ENCODE measurements at regions not wholly inside any gene's neighbourhood (a gene's known extent, or its start where the extent isn't known, plus 50 kb on each side); places are given as distances from the start of the nearest gene placed in this dataset.

DNA sequence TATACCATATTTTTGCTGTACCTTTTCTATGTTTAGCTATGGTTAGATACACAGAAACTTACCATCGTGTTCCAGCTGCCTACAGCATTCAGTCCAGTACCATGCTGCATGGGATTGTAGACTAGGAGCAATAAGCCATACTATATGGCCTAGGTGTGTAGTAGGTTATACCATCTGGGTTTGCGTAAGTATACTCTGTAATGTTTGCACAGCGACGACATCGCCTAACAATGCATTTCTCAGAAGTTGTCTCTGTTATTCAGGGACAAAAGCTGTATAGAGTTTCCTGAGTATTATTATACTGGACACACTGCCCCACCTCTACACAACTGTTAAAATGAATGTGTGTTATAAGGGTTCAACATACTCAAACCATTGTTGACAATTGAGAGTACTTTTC is 93.8 kb upstream of the MKI67 start:
- CTCF ChIA-PET = interaction anchor here (0.6 kb wide), 1 partner anchor 8 kb away, joined by 3 read pairs; no protein-coding TSS in a partner anchor
- Histone ChIP-seq H3K9me3 (ENCODE audit: control insufficient read depth, insufficient read depth, low read length) (peaks cover 23% of the 10 kb centered on the region), H3K4me3 (ENCODE audit: low read depth, low read length) (no peak overlapping the region), H3K27me3 (ENCODE audit: control insufficient read depth, insufficient read depth, low read length) (no peaks in the 10 kb centered on the region), H3K27ac (ENCODE audit: low read depth, low read length) (no peak overlapping the region)
- TF ChIP-seq, protein P1, sequence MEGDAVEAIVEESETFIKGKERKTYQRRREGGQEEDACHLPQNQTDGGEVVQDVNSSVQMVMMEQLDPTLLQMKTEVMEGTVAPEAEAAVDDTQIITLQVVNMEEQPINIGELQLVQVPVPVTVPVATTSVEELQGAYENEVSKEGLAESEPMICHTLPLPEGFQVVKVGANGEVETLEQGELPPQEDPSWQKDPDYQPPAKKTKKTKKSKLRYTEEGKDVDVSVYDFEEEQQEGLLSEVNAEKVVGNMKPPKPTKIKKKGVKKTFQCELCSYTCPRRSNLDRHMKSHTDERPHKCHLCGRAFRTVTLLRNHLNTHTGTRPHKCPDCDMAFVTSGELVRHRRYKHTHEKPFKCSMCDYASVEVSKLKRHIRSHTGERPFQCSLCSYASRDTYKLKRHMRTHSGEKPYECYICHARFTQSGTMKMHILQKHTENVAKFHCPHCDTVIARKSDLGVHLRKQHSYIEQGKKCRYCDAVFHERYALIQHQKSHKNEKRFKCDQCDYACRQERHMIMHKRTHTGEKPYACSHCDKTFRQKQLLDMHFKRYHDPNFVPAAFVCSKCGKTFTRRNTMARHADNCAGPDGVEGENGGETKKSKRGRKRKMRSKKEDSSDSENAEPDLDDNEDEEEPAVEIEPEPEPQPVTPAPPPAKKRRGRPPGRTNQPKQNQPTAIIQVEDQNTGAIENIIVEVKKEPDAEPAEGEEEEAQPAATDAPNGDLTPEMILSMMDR (IDR thresholded peaks at IDR 0.05; ENCODE audit: low read depth, low read length) = no peak
- POLR2A ChIA-PET = no interaction called here
- no peak for DNase-seq (ENCODE audit: low read depth, low spot score)

DNA sequence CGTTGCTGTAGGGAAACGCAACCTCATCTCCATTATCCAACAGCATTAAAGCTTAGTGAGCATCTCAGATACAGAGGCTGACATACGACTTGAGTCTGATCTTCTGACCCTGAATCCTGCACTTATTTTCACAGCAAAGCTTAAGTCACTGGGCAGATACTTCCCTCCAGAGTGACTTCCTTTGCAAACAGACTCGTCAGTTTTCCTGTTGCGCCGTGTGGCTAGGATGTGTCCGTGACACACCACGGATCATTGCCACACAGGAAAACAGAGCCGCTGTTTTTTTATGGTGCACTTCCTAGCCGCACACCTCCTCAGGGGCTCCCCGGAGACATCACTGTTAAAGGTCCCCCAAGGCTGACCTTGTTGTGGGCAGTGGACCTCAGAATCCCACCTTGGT is 94.9 kb upstream of the MKI67 start:
- CTCF ChIA-PET = no interaction called here
- peaks cover 18% of the 10 kb centered on the region for H3K9me3 ChIP-seq (ENCODE audit: control insufficient read depth, insufficient read depth, low read length)
- H3K27ac ChIP-seq (ENCODE audit: low read depth, low read length) = no peak overlapping the region
- no peak overlapping the region for H3K4me3 ChIP-seq (ENCODE audit: low read depth, low read length)
- no peaks in the 10 kb centered on the region for H3K27me3 ChIP-seq (ENCODE audit: control insufficient read depth, insufficient read depth, low read length)
- POLR2A ChIA-PET = no interaction called here
- DNase-seq (ENCODE audit: low read depth, low spot score) = no peak
- TF ChIP-seq, protein P1 (IDR thresholded peaks at IDR 0.05; ENCODE audit: low read depth, low read length) = no peak

GRCh38 chr10:128221807-128222206 is 95.6 kb upstream of the MKI67 start:
- TF ChIP-seq, protein P1 (IDR thresholded peaks at IDR 0.05; ENCODE audit: low read depth, low read length) = no peak
- Histone ChIP-seq H3K27me3 (ENCODE audit: control insufficient read depth, insufficient read depth, low read length) (no peaks in the 10 kb centered on the region), H3K4me3 (ENCODE audit: low read depth, low read length) (no peak overlapping the region), H3K9me3 (ENCODE audit: control insufficient read depth, insufficient read depth, low read length) (peaks cover 11% of the 10 kb centered on the region), H3K27ac (ENCODE audit: low read depth, low read length) (no peak overlapping the region)
- DNase-seq (ENCODE audit: low read depth, low spot score) = no peak
- POLR2A ChIA-PET = no interaction called here
- CTCF ChIA-PET = interaction anchor here (0.7 to 1.3 kb wide), 3 partner anchors 10 to 1750 kb away, joined by 3 to 7 read pairs (median 3); no protein-coding TSS in a partner anchor

DNA sequence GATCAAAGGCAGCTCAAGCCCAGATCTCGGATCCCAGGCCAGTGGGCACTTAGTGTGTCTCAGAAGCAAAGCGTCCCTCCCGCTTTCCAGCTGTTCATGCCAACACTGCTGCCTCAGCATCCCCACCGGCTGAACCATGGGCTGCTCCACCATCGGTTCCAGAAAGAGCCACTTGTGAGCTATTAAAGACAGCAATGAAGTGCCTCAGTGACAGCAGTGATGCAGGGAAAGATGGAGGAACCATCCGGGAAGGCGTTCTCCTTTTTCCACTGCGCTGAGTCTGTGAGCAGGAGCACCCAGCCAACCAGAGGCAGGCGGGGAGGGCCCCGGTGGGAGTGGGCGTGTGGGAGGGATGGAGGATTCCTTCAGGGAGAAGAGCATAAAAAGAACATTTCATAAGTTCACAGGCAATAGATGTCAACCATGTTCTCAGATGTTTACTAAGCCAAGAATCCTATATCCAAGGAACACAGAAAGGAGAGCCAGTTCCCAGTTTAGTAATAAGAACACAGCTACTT is 96.2 kb upstream of the MKI67 start:
- TF ChIP-seq, protein P1 (IDR thresholded peaks at IDR 0.05; ENCODE audit: low read depth, low read length) = no peak
- Histone ChIP-seq H3K27me3 (ENCODE audit: control insufficient read depth, insufficient read depth, low read length) (no peaks in the 10 kb centered on the region), H3K9me3 (ENCODE audit: control insufficient read depth, insufficient read depth, low read length) (peaks cover 11% of the 10 kb centered on the region), H3K4me3 (ENCODE audit: low read depth, low read length) (no peak overlapping the region), H3K27ac (ENCODE audit: low read depth, low read length) (no peak overlapping the region)
- ChIA-PET POLR2A (no interaction called here), CTCF (interaction anchor here (0.7 to 1.3 kb wide), 3 partner anchors 11 to 1749 kb away, joined by 3 to 7 read pairs (median 3); no protein-coding TSS in a partner anchor)
- no peak for DNase-seq (ENCODE audit: low read depth, low spot score)

DNA sequence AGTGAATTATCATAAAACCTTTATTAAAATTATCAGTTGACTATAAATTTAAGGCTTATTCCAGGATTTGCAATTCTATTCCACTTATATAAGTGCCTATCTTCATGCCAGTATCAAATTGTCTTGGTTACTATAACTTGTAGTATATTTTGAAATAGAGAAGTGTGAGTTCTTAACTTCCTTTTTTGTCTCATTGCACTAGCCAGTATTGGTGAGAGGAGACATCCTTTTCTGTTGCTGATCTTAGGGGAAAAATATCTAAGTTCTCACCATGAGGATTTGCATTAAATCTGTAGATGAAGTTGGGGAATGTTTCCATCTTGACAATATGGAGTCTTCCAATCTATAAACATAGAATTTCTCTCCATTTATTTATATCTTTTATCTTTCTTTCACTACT is 104.2 kb upstream of the MKI67 start:
- TF ChIP-seq, protein P1 (IDR thresholded peaks at IDR 0.05; ENCODE audit: low read depth, low read length) = no peak
- Histone ChIP-seq H3K9me3 (ENCODE audit: control insufficient read depth, insufficient read depth, low read length) (peaks cover 20% of the 10 kb centered on the region), H3K27me3 (ENCODE audit: control insufficient read depth, insufficient read depth, low read length) (no peaks in the 10 kb centered on the region), H3K4me3 (ENCODE audit: low read depth, low read length) (no peak overlapping the region), H3K27ac (ENCODE audit: low read depth, low read length) (no peak overlapping the region)
- POLR2A ChIA-PET = no interaction called here
- CTCF ChIA-PET = no interaction called here
- no peak for DNase-seq (ENCODE audit: low read depth, low spot score)
